ENCODE measurements at regions not wholly inside any gene's neighbourhood (a gene's known extent, or its start where the extent isn't known, plus 50 kb on each side); places are given as distances from the start of the nearest gene placed in this dataset.

GRCh38 chr2:192577706-192578105, 383.0 kb upstream of the TMEFF2 start:
- Histone ChIP-seq H3K36me3 (no peaks in the 10 kb centered on the region), H3K27ac (no peak overlapping the region), H3K4me3 (no peak overlapping the region), H3K27me3 (no peaks in the 10 kb centered on the region), H3K4me1 (no peaks in the 10 kb centered on the region), H3K9me3 (no peaks in the 10 kb centered on the region)
- TF ChIP-seq POLR2A (IDR thresholded peaks at IDR 0.05) (no peak), CTCF (IDR thresholded peaks at IDR 0.05) (no peak), POLR2AphosphoS5 (IDR thresholded peaks at IDR 0.05) (no peak)
- intact Hi-C loops (cut with DNase I; ENCODE audit: low total_unique reads) = no loop called here
- DNase-seq (ENCODE audit: low spot score in 2 of 2) = no peak

GRCh38 chr2:192574552-192574951, 379.8 kb upstream of the TMEFF2 start:
- no peak for DNase-seq (ENCODE audit: low spot score in 2 of 2)
- intact Hi-C loops (cut with DNase I; ENCODE audit: low total_unique reads) = no loop called here
- Histone ChIP-seq H3K27me3 (no peaks in the 10 kb centered on the region), H3K9me3 (no peaks in the 10 kb centered on the region), H3K4me1 (no peaks in the 10 kb centered on the region), H3K27ac (no peak overlapping the region), H3K4me3 (no peak overlapping the region), H3K36me3 (no peaks in the 10 kb centered on the region)
- TF ChIP-seq POLR2AphosphoS5 (IDR thresholded peaks at IDR 0.05) = no peak
- no peak for TF ChIP-seq CTCF (IDR thresholded peaks at IDR 0.05)
- TF ChIP-seq POLR2A (IDR thresholded peaks at IDR 0.05) = no peak

GRCh38 chr2:192571636-192572035, 376.9 kb upstream of the TMEFF2 start:
- Histone ChIP-seq H3K36me3 (no peaks in the 10 kb centered on the region), H3K4me3 (no peak overlapping the region), H3K27me3 (no peaks in the 10 kb centered on the region), H3K4me1 (no peaks in the 10 kb centered on the region), H3K27ac (no peak overlapping the region), H3K9me3 (no peaks in the 10 kb centered on the region)
- no peak for TF ChIP-seq CTCF (IDR thresholded peaks at IDR 0.05)
- no peak for TF ChIP-seq POLR2AphosphoS5 (IDR thresholded peaks at IDR 0.05)
- no peak for TF ChIP-seq POLR2A (IDR thresholded peaks at IDR 0.05)
- intact Hi-C loops (cut with DNase I; ENCODE audit: low total_unique reads) = no loop called here
- DNase-seq (ENCODE audit: low spot score in 2 of 2) = no peak

GRCh38 chr2:192570788-192571187, 376.1 kb upstream of the TMEFF2 start:
- H3K27me3 ChIP-seq = no peaks in the 10 kb centered on the region
- H3K36me3 ChIP-seq = no peaks in the 10 kb centered on the region
- H3K9me3 ChIP-seq = no peaks in the 10 kb centered on the region
- intact Hi-C loops (cut with DNase I; ENCODE audit: low total_unique reads) = no loop called here
- TF ChIP-seq CTCF (IDR thresholded peaks at IDR 0.05) (no peak), POLR2AphosphoS5 (IDR thresholded peaks at IDR 0.05) (no peak), POLR2A (IDR thresholded peaks at IDR 0.05) (no peak)
- H3K4me3 ChIP-seq = no peak overlapping the region
- no peak overlapping the region for H3K27ac ChIP-seq
- no peak for DNase-seq (ENCODE audit: low spot score in 2 of 2)
- no peaks in the 10 kb centered on the region for H3K4me1 ChIP-seq

- Histone ChIP-seq H3K36me3 (no peaks in the 10 kb centered on the region), H3K9me3 (no peaks in the 10 kb centered on the region), H3K4me3 (no peak overlapping the region), H3K27me3 (no peaks in the 10 kb centered on the region), H3K4me1 (no peaks in the 10 kb centered on the region), H3K27ac (no peak overlapping the region)
- no peak for DNase-seq (ENCODE audit: low spot score in 2 of 2)
- intact Hi-C loops (cut with DNase I; ENCODE audit: low total_unique reads) = no loop called here
- TF ChIP-seq POLR2A (IDR thresholded peaks at IDR 0.05) = no peak
Observed at GRCh38 chr2:192566863-192567262, 372.1 kb upstream of the TMEFF2 start.

- Histone ChIP-seq H3K27ac (no peak overlapping the region), H3K4me3 (no peak overlapping the region), H3K27me3 (no peaks in the 10 kb centered on the region), H3K9me3 (no peaks in the 10 kb centered on the region), H3K4me1 (no peaks in the 10 kb centered on the region), H3K36me3 (no peaks in the 10 kb centered on the region)
- TF ChIP-seq POLR2AphosphoS5 (IDR thresholded peaks at IDR 0.05) = no peak
- no peak for TF ChIP-seq POLR2A (IDR thresholded peaks at IDR 0.05)
- TF ChIP-seq CTCF (IDR thresholded peaks at IDR 0.05) = no peak
- intact Hi-C loops (cut with DNase I; ENCODE audit: low total_unique reads) = no loop called here
- no peak for DNase-seq (ENCODE audit: low spot score in 2 of 2)
Observed at GRCh38 chr2:192560326-192560725, 365.6 kb upstream of the TMEFF2 start.

Data from breast epithelium (tissue), 4 donors.